ENCODE measurements at regions not wholly inside any gene's neighbourhood (a gene's known extent, or its start where the extent isn't known, plus 50 kb on each side); places are given as distances from the start of the nearest gene placed in this dataset.

- no peak overlapping the region for H3K4ac ChIP-seq (ENCODE audit: low read depth, low read length)
- H2AK5ac ChIP-seq (ENCODE audit: insufficient read length, low read length), result no peak overlapping the region
- no peak overlapping the region for H2BK5ac ChIP-seq (ENCODE audit: insufficient read length, low read length)
- no peak overlapping the region for H2BK120ac ChIP-seq (ENCODE audit: low read depth, low read length, poor library complexity, severe bottlenecking)
- H3K27me3 Mint-ChIP-seq (ENCODE audit: low read depth), result no peaks in the 10 kb centered on the region
- H2BK15ac ChIP-seq (ENCODE audit: low read depth, low read length), result no peak overlapping the region
- no peak overlapping the region for H3K14ac ChIP-seq (ENCODE audit: insufficient read depth, low read length)
- peaks cover 0 to 4% (median 2%) of the 10 kb centered on the region in 3 experiments; a peak in 3 of 7 replicates for H3K36me3 Mint-ChIP-seq (ENCODE audit: insufficient read depth in 1 of 3, low read depth in 3 of 3)
- H3K9me3 ChIP-seq (ENCODE audit: control insufficient read depth, low read depth, low read length), result no peaks in the 10 kb centered on the region
- TF ChIP-seq CTCF (conservative IDR thresholded peaks at IDR 0.05), result no peak
- no peak overlapping the region for H3K23ac ChIP-seq (ENCODE audit: insufficient read length, low read depth, low read length)
- no peak overlapping the region for H2BK12ac ChIP-seq (ENCODE audit: insufficient read length, low read depth, low read length)
- H4K5ac ChIP-seq (ENCODE audit: insufficient read length, low read depth, low read length), result no peak overlapping the region
- no CpG with 5 or more reads among the region's 3 CpGs for WGBS (ENCODE audit: extremely low coverage, insufficient read length, low lambda C conversion rate)
- H3K56ac ChIP-seq (ENCODE audit: insufficient read length, low read depth, low read length), result no peak overlapping the region
- no peaks in the 10 kb centered on the region for H4K20me1 ChIP-seq (ENCODE audit: control insufficient read depth, insufficient read depth, insufficient read length)
- H3K79me2 ChIP-seq (ENCODE audit: insufficient read depth, low read length), result no peaks in the 10 kb centered on the region
- no peak overlapping the region for H3K4me3 Mint-ChIP-seq
- H3K27me3 ChIP-seq (ENCODE audit: insufficient read depth, low read length), result no peaks in the 10 kb centered on the region
- H3K9ac ChIP-seq (ENCODE audit: extremely low read depth, insufficient read length, low read length), result no peak overlapping the region
- H3K4me1 Mint-ChIP-seq, result peaks cover 5% of the 10 kb centered on the region in 2 experiments
- H3K23me2 ChIP-seq (ENCODE audit: insufficient read length, low read depth, low read length, poor library complexity, severe bottlenecking), result no peaks in the 10 kb centered on the region
- peaks cover 3 to 4% of the 10 kb centered on the region in 2 experiments; a peak in 2 of 5 replicates for H3K9me3 Mint-ChIP-seq
- DNase-seq, result no peak
- no peak overlapping the region for H2BK20ac ChIP-seq (ENCODE audit: low read depth, low read length, poor library complexity, severe bottlenecking)
- H3K79me1 ChIP-seq (ENCODE audit: insufficient read depth, low read depth, low read length, poor library complexity, severe bottlenecking), result no peaks in the 10 kb centered on the region
- H3T11ph ChIP-seq (ENCODE audit: low read length), result no peak overlapping the region
- no peak overlapping the region for H3K4me2 ChIP-seq (ENCODE audit: insufficient read depth, insufficient read length, low read length)
- no peak overlapping the region for H2AFZ ChIP-seq (ENCODE audit: low read length)
- peak overlapping the region in 1 of 3 experiments; percentile 35; a peak in 2 of 7 replicates for H3K27ac Mint-ChIP-seq
- no peaks in the 10 kb centered on the region for H3K4me1 ChIP-seq (ENCODE audit: insufficient read depth, low read length)
- H3K27ac ChIP-seq (ENCODE audit: insufficient read length, low read depth, low read length), result no peak overlapping the region
- no peak overlapping the region for H3K18ac ChIP-seq (ENCODE audit: insufficient read length, low read depth, low read length)
- no peak overlapping the region for H4K91ac ChIP-seq (ENCODE audit: insufficient read length, low read depth, low read length)
- H4K8ac ChIP-seq (replicated peaks; ENCODE audit: insufficient read length, low read depth, low read length), result no peak overlapping the region
These were observed 442.9 kb upstream of the ATP2B1 start for GRCh38 chr12:90151491-90152015.

All from H9 (cell line).